ENCODE measurements at regions not wholly inside any gene's neighbourhood (a gene's known extent, or its start where the extent isn't known, plus 50 kb on each side); places are given as distances from the start of the nearest gene placed in this dataset.

GRCh38 chr11:114764563-114764962, 86.2 kb downstream of the NXPE2 start:
- TF ChIP-seq, protein P1, sequence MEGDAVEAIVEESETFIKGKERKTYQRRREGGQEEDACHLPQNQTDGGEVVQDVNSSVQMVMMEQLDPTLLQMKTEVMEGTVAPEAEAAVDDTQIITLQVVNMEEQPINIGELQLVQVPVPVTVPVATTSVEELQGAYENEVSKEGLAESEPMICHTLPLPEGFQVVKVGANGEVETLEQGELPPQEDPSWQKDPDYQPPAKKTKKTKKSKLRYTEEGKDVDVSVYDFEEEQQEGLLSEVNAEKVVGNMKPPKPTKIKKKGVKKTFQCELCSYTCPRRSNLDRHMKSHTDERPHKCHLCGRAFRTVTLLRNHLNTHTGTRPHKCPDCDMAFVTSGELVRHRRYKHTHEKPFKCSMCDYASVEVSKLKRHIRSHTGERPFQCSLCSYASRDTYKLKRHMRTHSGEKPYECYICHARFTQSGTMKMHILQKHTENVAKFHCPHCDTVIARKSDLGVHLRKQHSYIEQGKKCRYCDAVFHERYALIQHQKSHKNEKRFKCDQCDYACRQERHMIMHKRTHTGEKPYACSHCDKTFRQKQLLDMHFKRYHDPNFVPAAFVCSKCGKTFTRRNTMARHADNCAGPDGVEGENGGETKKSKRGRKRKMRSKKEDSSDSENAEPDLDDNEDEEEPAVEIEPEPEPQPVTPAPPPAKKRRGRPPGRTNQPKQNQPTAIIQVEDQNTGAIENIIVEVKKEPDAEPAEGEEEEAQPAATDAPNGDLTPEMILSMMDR (optimal IDR thresholded peaks at IDR 0.05 in 1 of 3, IDR thresholded peaks at IDR 0.05 in 1 of 3, conservative IDR thresholded peaks at IDR 0.05 in 1 of 3; ENCODE audit: extremely low read depth in 1 of 3, insufficient read depth in 2 of 3, low read length in 3 of 3), result no peak
- TF ChIP-seq EZH2 (IDR thresholded peaks at IDR 0.05; ENCODE audit: low read length), result no peak

All from keratinocyte (primary cell).